ENCODE measurements at regions not wholly inside any gene's neighbourhood (a gene's known extent, or its start where the extent isn't known, plus 50 kb on each side); places are given as distances from the start of the nearest gene placed in this dataset.

DNA sequence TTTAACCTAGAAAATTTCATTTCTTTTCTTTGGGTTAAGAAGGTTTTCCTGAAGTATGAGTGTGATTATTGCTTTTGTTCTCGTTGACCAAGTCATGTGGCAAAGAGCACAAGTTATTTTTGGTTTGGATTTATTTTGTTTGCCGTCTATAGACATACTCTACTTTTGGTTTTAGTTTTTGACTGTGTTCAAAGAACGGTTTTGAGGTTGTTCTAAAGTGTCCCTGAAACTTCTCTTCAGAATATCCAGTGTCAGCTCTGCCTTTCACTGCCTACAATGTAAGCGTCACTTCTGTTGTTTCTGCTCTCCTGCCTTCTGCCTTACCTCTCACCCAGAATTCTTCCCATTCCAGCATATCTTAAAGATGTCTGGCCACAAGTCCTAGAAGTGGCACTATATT lies 812.2 kb downstream of the C4orf33 start:
- TF ChIP-seq, protein P1, sequence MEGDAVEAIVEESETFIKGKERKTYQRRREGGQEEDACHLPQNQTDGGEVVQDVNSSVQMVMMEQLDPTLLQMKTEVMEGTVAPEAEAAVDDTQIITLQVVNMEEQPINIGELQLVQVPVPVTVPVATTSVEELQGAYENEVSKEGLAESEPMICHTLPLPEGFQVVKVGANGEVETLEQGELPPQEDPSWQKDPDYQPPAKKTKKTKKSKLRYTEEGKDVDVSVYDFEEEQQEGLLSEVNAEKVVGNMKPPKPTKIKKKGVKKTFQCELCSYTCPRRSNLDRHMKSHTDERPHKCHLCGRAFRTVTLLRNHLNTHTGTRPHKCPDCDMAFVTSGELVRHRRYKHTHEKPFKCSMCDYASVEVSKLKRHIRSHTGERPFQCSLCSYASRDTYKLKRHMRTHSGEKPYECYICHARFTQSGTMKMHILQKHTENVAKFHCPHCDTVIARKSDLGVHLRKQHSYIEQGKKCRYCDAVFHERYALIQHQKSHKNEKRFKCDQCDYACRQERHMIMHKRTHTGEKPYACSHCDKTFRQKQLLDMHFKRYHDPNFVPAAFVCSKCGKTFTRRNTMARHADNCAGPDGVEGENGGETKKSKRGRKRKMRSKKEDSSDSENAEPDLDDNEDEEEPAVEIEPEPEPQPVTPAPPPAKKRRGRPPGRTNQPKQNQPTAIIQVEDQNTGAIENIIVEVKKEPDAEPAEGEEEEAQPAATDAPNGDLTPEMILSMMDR (IDR thresholded peaks at IDR 0.05) = no peak
- TF ChIP-seq POLR2A (IDR thresholded peaks at IDR 0.05) = no peak
